Stimulated activated CD4-positive, alpha-beta T cell treated with anti-CD3 and anti-CD28 coated beads, Interleukin-4, amount 100 ng/mL, for 48 hours (primary cell): ENCODE measurements at regions not wholly inside any gene's neighbourhood (a gene's known extent, or its start where the extent isn't known, plus 50 kb on each side); places are given as distances from the start of the nearest gene placed in this dataset.
"Not testable (repeated sequence)": the region's sequence is repeated elsewhere in the genome, so short reads cannot be mapped to it uniquely, and the experiment has no call there.

ENCODE experiments used
- DNase-seq, 2 donors: peaks; one replicate each; pipeline ENCODE4 v3.0.0-alpha.2; 2020; ENCODE audit warnings: low read depth in 2 of 2

- DNase-seq: no peak
Observed at GRCh38 chr4:148955564-148956297, 513.5 kb upstream of the NR3C2 start.

- no peak for DNase-seq
Observed at GRCh38 chr4:148954011-148954749, 512.0 kb upstream of the NR3C2 start.

- no peak for DNase-seq
Observed at GRCh38 chr4:148951346-148951745, 509.1 kb upstream of the NR3C2 start.

GRCh38 chr4:148946271-148946670 lies 504.1 kb upstream of the NR3C2 start:
- no peak for DNase-seq

DNA sequence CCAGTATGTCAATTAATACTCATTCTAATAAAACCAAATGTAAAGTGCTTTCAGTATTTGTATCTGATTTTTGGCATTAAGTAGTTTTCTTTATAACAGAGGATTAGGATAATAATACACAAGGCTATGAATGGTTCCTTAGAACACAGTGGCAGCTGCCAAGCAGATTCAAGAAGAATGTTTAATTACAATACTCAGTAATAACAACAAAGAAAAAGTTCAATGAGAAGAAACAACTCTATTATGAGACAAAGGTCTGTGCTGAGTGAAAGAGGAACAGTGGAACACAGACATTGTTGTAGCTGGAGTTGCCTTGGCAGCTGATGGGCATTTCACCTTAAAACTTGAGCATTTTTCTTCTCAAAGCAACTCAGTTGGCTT lies 502.6 kb upstream of the NR3C2 start:
- no peak for DNase-seq

DNA sequence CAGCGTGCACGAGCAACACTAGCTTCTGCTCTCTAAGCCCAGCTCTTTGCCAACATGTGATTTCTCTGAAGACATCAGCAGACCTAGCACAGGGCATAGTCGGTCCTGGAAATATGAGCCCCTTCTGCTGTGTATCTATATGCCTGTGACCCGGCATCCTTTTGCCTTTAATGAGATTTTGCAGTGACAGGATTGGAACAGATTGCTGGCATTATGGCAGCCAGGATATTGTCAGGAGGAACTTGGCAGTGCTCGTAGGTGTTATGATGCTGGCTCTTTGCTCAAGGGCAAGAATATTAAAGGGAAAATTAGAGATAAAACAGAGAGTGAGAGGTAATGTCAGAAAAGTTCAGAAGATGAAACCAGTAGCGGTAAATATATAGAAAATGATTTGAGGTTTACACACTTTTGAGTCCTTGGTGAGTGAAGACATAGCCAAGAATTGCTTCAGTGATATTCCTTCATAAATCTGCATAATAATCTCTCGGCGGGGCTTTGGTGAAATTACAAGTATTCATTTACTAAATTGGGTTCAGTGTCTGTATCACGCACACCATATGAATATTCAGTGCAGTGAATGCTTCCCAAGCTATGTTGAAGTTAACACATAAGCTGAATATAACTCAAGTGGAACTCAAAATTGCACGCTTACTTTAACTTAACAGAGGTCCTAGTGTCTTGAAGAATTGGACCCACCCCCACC lies 502.1 kb upstream of the NR3C2 start:
- DNase-seq: no peak

DNA sequence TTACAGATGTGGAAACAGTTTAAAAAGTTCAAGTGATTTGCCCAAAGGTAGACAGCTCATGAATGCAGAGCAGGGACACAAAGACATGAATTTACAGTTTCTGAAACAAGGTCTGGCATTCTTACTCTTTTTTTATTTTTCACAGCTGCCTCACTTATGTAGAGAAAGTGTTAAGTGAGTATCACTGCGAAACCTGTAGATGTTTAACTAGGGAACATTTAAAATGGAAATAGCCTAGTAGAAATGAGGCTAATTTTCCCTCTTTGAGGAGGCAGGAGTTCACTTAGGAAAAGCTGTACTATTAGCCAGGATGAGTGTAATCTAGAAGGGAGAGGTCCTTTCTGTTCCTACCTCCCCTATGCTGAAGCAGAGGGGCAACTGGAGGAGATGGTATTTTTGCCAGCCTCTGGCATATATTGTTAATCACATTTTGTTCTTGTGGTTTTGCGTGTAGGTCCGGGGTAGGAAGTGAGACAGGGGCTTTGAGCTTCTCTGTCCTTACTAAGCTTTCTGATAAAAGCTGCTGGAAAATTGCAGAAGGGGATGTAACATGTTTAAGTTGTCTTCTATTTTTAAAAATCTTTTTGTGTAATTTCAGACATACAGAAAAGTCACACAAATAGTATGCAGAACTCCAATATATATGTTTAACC lies 492.8 kb upstream of the NR3C2 start:
- DNase-seq: no peak

GRCh38 chr4:148926276-148927260 lies 484.4 kb upstream of the NR3C2 start:
- no peak for DNase-seq

DNA sequence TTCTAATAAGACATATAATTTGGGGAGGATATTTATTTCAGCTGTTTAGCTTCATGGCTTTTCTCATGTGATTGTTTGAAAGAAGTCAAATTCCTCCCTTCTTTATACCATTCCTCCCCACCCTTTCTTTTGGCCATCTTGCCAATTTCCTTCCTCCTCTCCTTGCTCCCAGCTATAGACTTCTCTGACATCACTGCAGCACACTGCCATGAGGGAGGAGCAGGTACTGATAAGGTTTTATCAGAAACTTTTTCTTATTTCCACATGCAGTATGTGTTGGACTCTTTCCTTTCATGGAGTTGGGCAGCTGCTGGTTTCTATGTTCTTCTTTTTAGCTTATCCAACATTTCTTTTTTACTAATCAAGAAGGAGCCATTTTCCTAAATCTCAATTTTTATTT lies 481.7 kb upstream of the NR3C2 start:
- no peak for DNase-seq

DNA sequence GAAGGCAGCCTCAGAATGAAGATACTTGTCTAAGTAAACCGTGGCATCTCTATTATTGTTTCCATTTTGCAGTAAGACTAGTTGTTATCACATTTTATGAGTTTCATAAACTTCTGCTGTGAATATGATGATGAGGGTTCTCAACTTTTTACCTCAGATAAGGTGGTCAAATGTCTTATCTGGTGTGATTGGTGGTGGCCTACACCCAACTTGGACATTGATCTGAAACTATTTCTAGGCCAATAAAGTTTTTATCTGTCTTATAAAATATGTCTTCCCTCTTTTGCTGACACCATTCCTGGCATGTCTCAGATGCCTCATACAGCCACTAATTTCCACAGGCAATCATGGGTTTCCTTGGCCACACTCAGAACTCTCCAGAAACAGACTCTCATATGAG lies 480.3 kb upstream of the NR3C2 start:
- no peak for DNase-seq

GRCh38 chr4:148914734-148915133 lies 472.5 kb upstream of the NR3C2 start:
- DNase-seq: no peak

- no peak for DNase-seq
Observed at GRCh38 chr4:148914301-148914700, 472.1 kb upstream of the NR3C2 start.

DNA sequence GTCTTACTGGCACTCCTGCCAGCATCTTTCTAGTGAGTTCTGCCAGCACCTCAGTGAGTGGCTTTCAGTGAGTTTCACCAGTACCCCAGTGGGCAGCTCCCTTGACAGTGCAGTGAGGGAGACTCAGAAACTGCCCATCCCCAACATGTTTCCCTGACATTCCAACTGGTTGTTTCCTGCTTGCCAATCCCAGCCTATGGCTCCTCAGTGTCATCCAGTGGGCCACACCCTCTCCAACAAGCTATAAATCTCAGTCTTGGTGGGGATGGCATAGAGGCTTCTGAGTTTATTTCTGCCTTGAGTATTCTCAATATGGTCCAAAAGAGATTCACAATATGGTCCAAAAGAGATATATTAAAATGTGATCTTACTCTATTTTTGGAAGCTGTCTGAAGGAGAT lies 461.2 kb upstream of the NR3C2 start:
- DNase-seq: no peak

- DNase-seq: no peak
Observed at GRCh38 chr4:148901075-148901705, 459.0 kb upstream of the NR3C2 start.

DNA sequence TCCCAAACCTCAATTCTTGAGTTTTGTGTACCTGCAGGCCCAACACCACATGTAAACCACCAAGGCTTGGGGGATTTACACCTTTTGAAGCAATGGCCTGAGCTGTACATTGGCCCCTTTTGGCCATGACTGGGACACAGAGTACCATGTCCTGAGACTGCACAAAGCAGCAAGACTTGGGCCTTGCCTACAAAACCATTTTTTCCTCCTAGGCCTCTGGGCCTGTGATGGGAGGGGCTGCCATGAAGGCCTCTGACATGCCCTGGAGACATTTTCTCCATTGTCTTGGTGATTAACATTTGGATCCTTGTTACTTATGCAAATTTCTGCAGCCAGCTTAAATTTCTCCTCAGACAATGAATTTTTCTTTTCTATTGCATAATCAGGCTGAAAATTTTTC lies 455.9 kb upstream of the NR3C2 start:
- DNase-seq: not testable (repeated sequence)

GRCh38 chr4:148893095-148893494 lies 450.9 kb upstream of the NR3C2 start:
- DNase-seq: no peak

DNA sequence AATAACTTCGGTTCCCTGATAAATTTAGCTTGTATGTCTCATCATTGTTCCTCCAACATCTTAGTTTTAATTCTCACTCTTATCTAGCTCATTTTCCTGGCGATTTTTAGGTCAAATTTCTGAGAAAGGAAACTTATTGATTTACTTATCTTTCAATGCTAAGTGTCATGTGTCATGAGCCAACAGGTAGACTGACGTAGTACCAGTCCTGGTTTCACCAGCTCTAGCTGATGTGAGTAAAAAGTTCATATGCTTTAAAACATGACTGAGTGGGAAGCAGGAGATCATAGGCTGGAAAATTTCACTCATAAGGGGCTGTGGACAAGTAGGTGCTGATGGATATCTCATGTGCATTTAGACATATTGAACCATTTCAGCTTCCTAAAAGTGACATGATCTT lies 441.7 kb upstream of the NR3C2 start:
- DNase-seq: no peak

GRCh38 chr4:148883435-148883834 lies 441.2 kb upstream of the NR3C2 start:
- DNase-seq: no peak

DNA sequence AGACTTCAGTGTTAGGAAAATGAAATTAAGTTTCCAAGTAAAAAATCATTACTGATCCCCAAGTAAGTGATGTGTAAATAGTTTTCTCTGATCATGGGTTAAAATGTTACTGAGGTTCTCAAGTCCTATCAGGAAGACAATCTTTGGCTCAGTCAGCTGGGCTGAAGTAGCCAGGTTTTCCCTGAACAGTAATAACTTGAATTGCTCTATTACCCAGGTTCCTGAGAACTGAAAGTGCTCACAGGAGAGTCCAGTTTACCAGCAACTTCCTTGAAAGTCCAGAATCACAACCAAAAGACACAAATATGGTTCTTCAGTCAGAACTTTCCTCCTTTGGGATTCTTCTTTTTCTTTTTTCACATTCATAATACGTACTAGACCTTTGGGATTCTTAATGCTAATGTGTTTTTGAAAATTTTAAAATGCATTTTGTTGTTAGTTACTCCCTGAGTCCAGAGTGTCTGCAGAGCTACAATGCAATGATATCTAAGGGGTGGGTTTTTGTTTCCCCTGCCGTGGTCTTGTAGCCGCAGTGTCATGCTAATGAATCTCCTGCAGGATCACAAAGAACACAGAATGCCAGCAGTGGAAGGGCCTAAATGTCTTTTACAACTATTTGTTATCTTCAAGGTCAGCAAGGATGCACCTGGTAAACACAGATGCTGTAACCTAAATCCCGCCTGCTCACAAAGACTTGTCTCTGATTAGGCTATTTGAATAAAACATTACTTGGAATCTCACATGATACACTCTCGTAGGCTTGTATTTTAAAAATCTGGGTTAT lies 439.8 kb upstream of the NR3C2 start:
- DNase-seq: no peak

GRCh38 chr4:148874331-148874730 lies 432.1 kb upstream of the NR3C2 start:
- DNase-seq: no peak
